Endodermal cell (in vitro differentiated cells): ENCODE measurements at regions not wholly inside any gene's neighbourhood (a gene's known extent, or its start where the extent isn't known, plus 50 kb on each side); places are given as distances from the start of the nearest gene placed in this dataset.

Source experiments
- DNase-seq: peaks from one replicate; pipeline ENCODE4 v3.0.0-alpha.2; 2017
- H3K27ac ChIP-seq: 2 replicates; pipeline ENCODE4 v1.5.1; 2013; ENCODE audit warnings: mild to moderate bottlenecking, low read depth, low read length, moderate library complexity
- H3K27me3 ChIP-seq: 2 replicates; pipeline ENCODE4 v1.6.1; 2013; ENCODE audit warnings: mild to moderate bottlenecking, low read length, moderate library complexity; ENCODE audit not compliant: insufficient read depth, control insufficient read depth, poor library complexity, severe bottlenecking
- H3K36me3 ChIP-seq: 2 replicates; pipeline ENCODE4 v1.7.0; 2013; ENCODE audit warnings: mild to moderate bottlenecking, low read length, moderate library complexity; ENCODE audit not compliant: control insufficient read depth, insufficient read depth
- H3K4me1 ChIP-seq: one replicate; pipeline ENCODE4 v1.7.0; 2013; ENCODE audit warnings: low read length; ENCODE audit not compliant: control insufficient read depth, insufficient read depth
- H3K4me3 ChIP-seq: 2 replicates; pipeline ENCODE4 v1.5.1; 2013; ENCODE audit warnings: mild to moderate bottlenecking, low read length, moderate library complexity
- H3K9ac ChIP-seq: 2 replicates; pipeline ENCODE4 v1.6.1; 2013; ENCODE audit warnings: mild to moderate bottlenecking, low read length, moderate library complexity; ENCODE audit not compliant: poor library complexity, severe bottlenecking; ENCODE audit errors: extremely low read depth
- H3K9me3 ChIP-seq: 2 replicates; pipeline ENCODE4 v1.6.1; 2013; ENCODE audit warnings: mild to moderate bottlenecking, low read length, moderate library complexity; ENCODE audit not compliant: control insufficient read depth
- H3K27ac Mint-ChIP-seq: 2 replicates; pipeline ENCODE4 v1.8.0; 2020; ENCODE audit warnings: mixed read lengths
- H3K27me3 Mint-ChIP-seq: 2 replicates; pipeline ENCODE4 v1.8.0; 2021; ENCODE audit warnings: mild to moderate bottlenecking, mixed read lengths; ENCODE audit not compliant: insufficient read depth
- H3K36me3 Mint-ChIP-seq: 2 replicates; pipeline ENCODE4 v1.8.0; 2020; ENCODE audit warnings: low read depth, mixed read lengths
- H3K4me1 Mint-ChIP-seq: 2 replicates; pipeline ENCODE4 v1.8.0; 2020; ENCODE audit warnings: mixed read lengths
- H3K4me3 Mint-ChIP-seq: 2 replicates; pipeline ENCODE4 v1.8.0; 2020; ENCODE audit warnings: mild to moderate bottlenecking, moderate library complexity, mixed read lengths
- H3K9me3 Mint-ChIP-seq: 2 replicates; pipeline ENCODE4 v1.8.0; 2020; ENCODE audit warnings: mild to moderate bottlenecking, mixed read lengths
- CTCF ChIP-seq: fragments of 200-600 bp; sonication (generic); conservative IDR thresholded peaks from 2 replicates; pipeline ENCODE4 v1.5.0; 2021; ENCODE audit warnings: antibody characterized with exemption, mild to moderate bottlenecking
- WGBS, 2 experiments: methylation state at CpG; one replicate each; pipeline versions ENCODE4 v1.1.5 to v1.1.7; 2013; ENCODE audit warnings: missing lambda C conversion rate in 2 of 2, mixed read lengths in 1 of 2; ENCODE audit not compliant: insufficient coverage in 1 of 2, insufficient read length in 1 of 2; 5-methylcytosine and 5-hydroxymethylcytosine counted together

- no peaks in the 10 kb centered on the region for H3K4me1 ChIP-seq
- no peak for DNase-seq
- no peaks in the 10 kb centered on the region for H3K9me3 ChIP-seq
- Mint-ChIP-seq H3K27me3 (no peaks in the 10 kb centered on the region), H3K9me3 (no peaks in the 10 kb centered on the region), H3K36me3 (no peaks in the 10 kb centered on the region), H3K27ac (no peak overlapping the region), H3K4me3 (no peak overlapping the region), H3K4me1 (no peaks in the 10 kb centered on the region)
- no peak overlapping the region for H3K27ac ChIP-seq
- no peaks in the 10 kb centered on the region for H3K27me3 ChIP-seq
- no peak for TF ChIP-seq CTCF
- H3K9ac ChIP-seq: no peak overlapping the region
- 90 to 100% methylated on average over 1 of the region's 2 CpGs for WGBS, 2 experiments
- no peaks in the 10 kb centered on the region for H3K36me3 ChIP-seq
- no peak overlapping the region for H3K4me3 ChIP-seq
Observed at GRCh38 chr1:190739926-190740325, 262.3 kb upstream of the BRINP3 start.

- TF ChIP-seq CTCF: no peak
Observed at GRCh38 chr1:190747704-190748103, 270.0 kb upstream of the BRINP3 start.

GRCh38 chr1:190752131-190752530 lies 274.5 kb upstream of the BRINP3 start:
- Mint-ChIP-seq H3K9me3 (no peaks in the 10 kb centered on the region), H3K27me3 (no peaks in the 10 kb centered on the region), H3K36me3 (no peaks in the 10 kb centered on the region), H3K27ac (no peak overlapping the region), H3K4me1 (no peaks in the 10 kb centered on the region), H3K4me3 (no peak overlapping the region)
- Histone ChIP-seq H3K4me1 (no peaks in the 10 kb centered on the region), H3K27me3 (no peaks in the 10 kb centered on the region), H3K9me3 (no peaks in the 10 kb centered on the region), H3K4me3 (no peak overlapping the region), H3K9ac (no peak overlapping the region), H3K36me3 (no peaks in the 10 kb centered on the region), H3K27ac (no peak overlapping the region)
- TF ChIP-seq CTCF: no peak
- WGBS, 2 experiments: 86 to 100% methylated on average over 1 of the region's 2 CpGs
- DNase-seq: no peak

More at GRCh38 chr1:190747704-190748103, 270.0 kb upstream of the BRINP3 start:
- Histone ChIP-seq H3K36me3 (no peaks in the 10 kb centered on the region), H3K27me3 (no peaks in the 10 kb centered on the region), H3K4me3 (no peak overlapping the region), H3K27ac (no peak overlapping the region), H3K9me3 (no peaks in the 10 kb centered on the region), H3K9ac (no peak overlapping the region), H3K4me1 (no peaks in the 10 kb centered on the region)
- H3K4me1 Mint-ChIP-seq: no peaks in the 10 kb centered on the region
- H3K36me3 Mint-ChIP-seq: no peaks in the 10 kb centered on the region
- H3K27me3 Mint-ChIP-seq: no peaks in the 10 kb centered on the region
- no peak for DNase-seq
- no peak overlapping the region for H3K4me3 Mint-ChIP-seq
- H3K27ac Mint-ChIP-seq: no peak overlapping the region
- H3K9me3 Mint-ChIP-seq: no peaks in the 10 kb centered on the region
